ENCODE measurements at regions not wholly inside any gene's neighbourhood (a gene's known extent, or its start where the extent isn't known, plus 50 kb on each side); places are given as distances from the start of the nearest gene placed in this dataset.

DNA sequence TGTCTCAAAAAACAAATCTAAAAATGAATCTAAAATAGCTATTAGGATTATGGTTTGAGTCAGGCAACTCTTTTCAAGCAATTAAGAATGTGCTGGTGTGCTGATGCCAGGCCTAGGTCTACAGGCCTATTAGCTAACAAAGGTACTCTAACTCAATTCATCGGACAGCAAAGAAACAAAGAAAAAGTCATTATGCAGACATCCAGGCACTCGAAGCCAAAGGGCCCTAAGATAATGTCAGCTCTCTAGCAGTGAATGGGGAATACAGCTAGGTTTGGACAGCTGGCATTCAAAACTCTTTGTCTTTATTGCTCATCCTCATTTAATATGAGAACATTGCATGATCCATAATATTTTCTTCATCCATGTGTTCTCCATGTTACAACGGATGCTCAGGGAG lies 108.5 kb downstream of the TMEM114 start:
- Mint-ChIP-seq H3K4me1 (ENCODE audit: unreplicated experiment) (no peaks in the 10 kb centered on the region), H3K27me3 (ENCODE audit: unreplicated experiment) (no peaks in the 10 kb centered on the region), H3K4me3 (ENCODE audit: unreplicated experiment) (no peak overlapping the region), H3K36me3 (ENCODE audit: low read depth, unreplicated experiment) (no peaks in the 10 kb centered on the region), H3K27ac (ENCODE audit: unreplicated experiment) (no peak overlapping the region), H3K9me3 (ENCODE audit: unreplicated experiment) (no peaks in the 10 kb centered on the region)
- no peak for DNase-seq (ENCODE audit: low spot score)
- TF ChIP-seq, protein P1, sequence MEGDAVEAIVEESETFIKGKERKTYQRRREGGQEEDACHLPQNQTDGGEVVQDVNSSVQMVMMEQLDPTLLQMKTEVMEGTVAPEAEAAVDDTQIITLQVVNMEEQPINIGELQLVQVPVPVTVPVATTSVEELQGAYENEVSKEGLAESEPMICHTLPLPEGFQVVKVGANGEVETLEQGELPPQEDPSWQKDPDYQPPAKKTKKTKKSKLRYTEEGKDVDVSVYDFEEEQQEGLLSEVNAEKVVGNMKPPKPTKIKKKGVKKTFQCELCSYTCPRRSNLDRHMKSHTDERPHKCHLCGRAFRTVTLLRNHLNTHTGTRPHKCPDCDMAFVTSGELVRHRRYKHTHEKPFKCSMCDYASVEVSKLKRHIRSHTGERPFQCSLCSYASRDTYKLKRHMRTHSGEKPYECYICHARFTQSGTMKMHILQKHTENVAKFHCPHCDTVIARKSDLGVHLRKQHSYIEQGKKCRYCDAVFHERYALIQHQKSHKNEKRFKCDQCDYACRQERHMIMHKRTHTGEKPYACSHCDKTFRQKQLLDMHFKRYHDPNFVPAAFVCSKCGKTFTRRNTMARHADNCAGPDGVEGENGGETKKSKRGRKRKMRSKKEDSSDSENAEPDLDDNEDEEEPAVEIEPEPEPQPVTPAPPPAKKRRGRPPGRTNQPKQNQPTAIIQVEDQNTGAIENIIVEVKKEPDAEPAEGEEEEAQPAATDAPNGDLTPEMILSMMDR (IDR thresholded peaks at IDR 0.05; ENCODE audit: unreplicated experiment): no peak

DNA sequence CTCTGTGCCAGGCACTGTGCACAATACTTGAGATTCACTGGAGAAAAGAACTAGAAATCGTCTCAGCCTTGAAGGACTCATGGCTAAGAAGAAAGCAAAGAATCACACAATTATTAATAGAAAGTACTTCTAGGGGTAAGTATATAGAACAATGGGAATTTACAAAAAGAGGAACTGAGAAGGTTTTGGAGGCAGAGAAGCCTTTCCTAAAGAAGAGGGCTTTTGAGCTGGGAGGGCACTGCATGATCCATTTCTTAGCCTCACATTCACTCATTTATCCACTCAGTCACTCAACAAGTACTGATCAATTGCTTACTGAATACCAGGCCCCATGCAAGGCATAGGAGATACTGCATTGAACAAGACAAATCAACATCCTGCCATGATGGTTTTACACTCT lies 113.5 kb downstream of the TMEM114 start:
- no peak for DNase-seq (ENCODE audit: low spot score)
- Mint-ChIP-seq H3K4me3 (ENCODE audit: unreplicated experiment) (no peak overlapping the region), H3K27ac (ENCODE audit: unreplicated experiment) (no peak overlapping the region), H3K36me3 (ENCODE audit: low read depth, unreplicated experiment) (no peaks in the 10 kb centered on the region), H3K9me3 (ENCODE audit: unreplicated experiment) (no peaks in the 10 kb centered on the region), H3K4me1 (ENCODE audit: unreplicated experiment) (no peaks in the 10 kb centered on the region), H3K27me3 (ENCODE audit: unreplicated experiment) (no peaks in the 10 kb centered on the region)
- TF ChIP-seq, protein P1 (IDR thresholded peaks at IDR 0.05; ENCODE audit: unreplicated experiment): no peak

DNA sequence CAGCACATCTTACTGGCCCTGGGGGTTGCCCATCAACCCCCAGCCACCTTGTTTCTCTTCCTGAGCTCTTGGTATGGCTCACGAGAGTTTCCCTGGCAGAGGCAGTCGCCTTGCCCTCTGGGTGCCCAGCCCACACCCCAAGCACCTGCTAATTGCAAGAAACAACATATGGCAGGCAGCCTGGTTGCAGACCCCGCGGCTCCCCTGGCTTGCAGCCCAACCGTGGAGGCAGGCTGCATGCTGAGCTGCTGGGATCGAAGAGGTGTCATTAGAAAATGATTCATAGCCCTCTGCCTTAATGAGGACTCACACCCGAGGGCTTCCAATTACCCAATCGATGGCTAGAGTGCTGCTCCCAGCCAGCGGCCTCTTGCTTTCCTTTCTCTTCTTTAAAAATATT lies 115.7 kb downstream of the TMEM114 start:
- Mint-ChIP-seq H3K36me3 (ENCODE audit: low read depth, unreplicated experiment) (no peaks in the 10 kb centered on the region), H3K4me1 (ENCODE audit: unreplicated experiment) (no peaks in the 10 kb centered on the region), H3K27me3 (ENCODE audit: unreplicated experiment) (no peaks in the 10 kb centered on the region), H3K9me3 (ENCODE audit: unreplicated experiment) (no peaks in the 10 kb centered on the region), H3K27ac (ENCODE audit: unreplicated experiment) (no peak overlapping the region), H3K4me3 (ENCODE audit: unreplicated experiment) (no peak overlapping the region)
- TF ChIP-seq, protein P1 (IDR thresholded peaks at IDR 0.05; ENCODE audit: unreplicated experiment): no peak
- no peak for DNase-seq (ENCODE audit: low spot score)

DNA sequence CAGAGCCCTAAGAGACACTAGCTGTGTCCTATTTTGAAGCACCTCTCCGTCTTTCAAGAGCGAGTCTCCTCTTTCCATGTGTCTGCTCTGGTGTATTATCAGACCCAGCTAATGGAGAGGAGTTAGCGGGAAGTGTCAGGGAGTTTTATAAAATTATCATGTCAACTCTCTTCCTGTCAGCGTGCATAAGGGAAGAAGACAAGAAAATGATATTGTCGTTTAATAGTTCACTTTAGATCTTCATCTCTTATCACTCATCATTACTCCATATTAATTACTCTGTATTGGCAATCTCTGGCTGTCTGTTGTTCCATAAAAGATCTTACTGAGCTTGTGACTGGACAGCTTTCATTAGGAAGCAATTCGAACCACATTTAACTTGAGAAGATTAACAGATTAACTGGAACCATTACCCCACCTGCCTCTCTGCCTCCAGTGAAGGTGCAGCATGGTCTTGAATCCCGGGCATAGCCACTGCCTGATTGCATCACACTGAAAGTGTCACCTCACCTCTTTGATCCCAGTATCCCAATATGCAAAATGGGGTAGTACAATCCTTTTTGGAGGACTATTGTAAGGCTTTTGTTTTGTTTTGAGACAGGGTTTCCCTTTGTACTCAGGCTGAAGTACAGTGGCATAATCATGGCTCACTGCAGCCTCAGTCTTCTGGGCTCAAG lies 121.1 kb downstream of the TMEM114 start:
- no peaks in the 10 kb centered on the region for H3K9me3 Mint-ChIP-seq (ENCODE audit: unreplicated experiment)
- H3K4me3 Mint-ChIP-seq (ENCODE audit: unreplicated experiment): no peak overlapping the region
- DNase-seq (ENCODE audit: low spot score): no peak
- no peaks in the 10 kb centered on the region for H3K36me3 Mint-ChIP-seq (ENCODE audit: low read depth, unreplicated experiment)
- TF ChIP-seq, protein P1 (IDR thresholded peaks at IDR 0.05; ENCODE audit: unreplicated experiment): no peak
- no peaks in the 10 kb centered on the region for H3K27me3 Mint-ChIP-seq (ENCODE audit: unreplicated experiment)
- no peak overlapping the region for H3K27ac Mint-ChIP-seq (ENCODE audit: unreplicated experiment)
- no peaks in the 10 kb centered on the region for H3K4me1 Mint-ChIP-seq (ENCODE audit: unreplicated experiment)

DNA sequence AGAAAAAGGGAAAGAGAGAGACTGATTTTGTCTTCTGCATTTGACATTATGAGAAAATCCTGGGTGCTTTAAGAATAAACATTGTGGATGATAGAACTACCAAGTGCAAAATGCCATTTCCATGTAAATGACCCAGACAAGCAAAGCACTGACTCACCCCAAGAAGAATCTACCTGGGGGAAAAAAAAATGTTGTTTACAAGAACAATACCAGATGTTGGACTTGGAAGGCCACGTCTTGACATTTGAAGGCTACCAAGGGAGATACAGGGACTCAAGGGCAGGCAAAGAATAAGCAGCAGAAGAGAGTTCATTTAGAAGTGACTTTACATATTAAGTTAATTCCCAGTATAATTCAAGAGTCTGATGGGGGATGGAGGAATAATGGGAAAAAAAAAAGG lies 125.3 kb downstream of the TMEM114 start:
- Mint-ChIP-seq H3K9me3 (ENCODE audit: unreplicated experiment) (no peaks in the 10 kb centered on the region), H3K27me3 (ENCODE audit: unreplicated experiment) (no peaks in the 10 kb centered on the region), H3K4me3 (ENCODE audit: unreplicated experiment) (no peak overlapping the region), H3K4me1 (ENCODE audit: unreplicated experiment) (no peaks in the 10 kb centered on the region), H3K27ac (ENCODE audit: unreplicated experiment) (no peak overlapping the region), H3K36me3 (ENCODE audit: low read depth, unreplicated experiment) (no peaks in the 10 kb centered on the region)
- TF ChIP-seq, protein P1 (IDR thresholded peaks at IDR 0.05; ENCODE audit: unreplicated experiment): no peak
- no peak for DNase-seq (ENCODE audit: low spot score)

Data from endothelial cell (in vitro differentiated cells).